HCT116 (cell line): ENCODE measurements at regions not wholly inside any gene's neighbourhood (a gene's known extent, or its start where the extent isn't known, plus 50 kb on each side); places are given as distances from the start of the nearest gene placed in this dataset.

Experiments
- ATAC-seq: fragments of 200-7000 bp; cut with Tn5 transposase; 2 replicates; pipeline ENCODE4 v1.9.1; 2020; ENCODE audit warnings: mild to moderate bottlenecking, moderate library complexity
- BruUV-seq: library from RNA; stranded (reverse); fragments of 400-500 nt; replicated peaks from 2 replicates; lab custom pipeline; 2021; lab: Mats Ljungman, UMichigan
- CTCF ChIA-PET: fragments of 300-600 bp; sonication (Branson Sonifier 250); formaldehyde crosslinking; loops from one replicate; lab custom pipeline; 2021; ENCODE audit warnings: antibody characterized with exemption; lab: Charles Lee
- POLR2A ChIA-PET: fragments of 300-600, 350-600 bp; sonication (Branson Sonifier 250); formaldehyde crosslinking; loops from one replicate; lab custom pipeline; 2021; ENCODE audit warnings: antibody characterized with exemption; lab: Charles Lee
- RAD21 ChIA-PET, 2 experiments: fragments of 300-600 bp; sonication (Branson Sonifier 250); formaldehyde crosslinking; loops; one replicate each; lab custom pipeline; 2023; ENCODE audit warnings: low total read pairs in 2 of 2; ENCODE audit not compliant: uncharacterized antibody in 2 of 2, unreplicated experiment in 2 of 2, low non-redundant PET in 1 of 2; lab: Charles Lee
- DNase-seq: peaks from one replicate; pipeline ENCODE4 v3.0.0-alpha.2; 2010; ENCODE audit warnings: low read depth, low spot score
- H2AFZ ChIP-seq: fragments of 200-600 bp; shearing (Covaris generic), sonication (generic); 2 replicates; pipeline ENCODE4 v1.6.1; 2017; ENCODE audit warnings: low read depth, mixed run types, mixed read lengths, antibody characterized with exemption, low read length; ENCODE audit not compliant: poor library complexity, severe bottlenecking
- H3K27ac ChIP-seq: 2 replicates; pipeline ENCODE4 v1.5.1; 2012; ENCODE audit warnings: low read depth, low read length
- H3K27me3 ChIP-seq: fragments of 200-600 bp; sonication (generic); 2 replicates; pipeline ENCODE4 v1.6.1; 2016; ENCODE audit warnings: mixed run types, low read length, mixed read lengths; ENCODE audit not compliant: insufficient read depth
- H3K36me3 ChIP-seq, 2 experiments: fragments of 200-500 bp in 1 of 2; fragments of 200-600 bp in 1 of 2; sonication (Bioruptor generic) in 1 of 2; sonication (generic) in 1 of 2; 2 replicates each; pipeline versions ENCODE4 v1.5.1 to v1.6.1; 2014 to 2016; ENCODE audit warnings: low read length in 2 of 2, inconsistent platforms in 1 of 2, mixed read lengths in 1 of 2, mixed run types in 1 of 2; ENCODE audit not compliant: insufficient read depth in 2 of 2, control insufficient read depth in 1 of 2
- H3K4me1 ChIP-seq, 2 experiments: fragments of 200-600 bp in 1 of 2; sonication (generic) in 1 of 2; 2 replicates each; pipeline versions ENCODE4 v1.5.1 to v1.6.1; 2012 to 2017; ENCODE audit warnings: low read length in 2 of 2, inconsistent platforms in 1 of 2, mild to moderate bottlenecking in 1 of 2, mixed read lengths in 1 of 2, mixed run types in 1 of 2, moderate library complexity in 1 of 2; ENCODE audit not compliant: insufficient read depth in 2 of 2, control insufficient read depth in 1 of 2
- H3K4me2 ChIP-seq: fragments of 200-600 bp; sonication (generic); 2 replicates; pipeline ENCODE4 v1.6.1; 2017; ENCODE audit warnings: mixed run types, low read length, mixed read lengths
- H3K4me3 ChIP-seq, 2 experiments: fragments of 200-600 bp in 1 of 2; sonication (generic) in 1 of 2; replicated peaks in 1 of 2; 2 replicates each; pipeline ENCODE4 v1.5.1; 2011 to 2016; ENCODE audit warnings: low read length in 2 of 2, control low read depth in 1 of 2, low read depth in 1 of 2, mild to moderate bottlenecking in 1 of 2, mixed read lengths in 1 of 2, mixed run types in 1 of 2
- H3K79me2 ChIP-seq: fragments of 200-600 bp; sonication (generic); 2 replicates; pipeline ENCODE4 v1.6.1; 2017; ENCODE audit warnings: mild to moderate bottlenecking, mixed run types, low read length, moderate library complexity, mixed read lengths; ENCODE audit not compliant: insufficient read depth
- H3K9ac ChIP-seq: fragments of 200-600 bp; sonication (generic); 2 replicates; pipeline ENCODE4 v1.6.1; 2016; ENCODE audit warnings: low read length, mixed read lengths
- H3K9me2 ChIP-seq: fragments of 200-600 bp; sonication (generic), shearing (Covaris generic); 2 replicates; pipeline ENCODE4 v1.6.1; 2017; ENCODE audit warnings: mixed run types, mild to moderate bottlenecking, moderate library complexity; ENCODE audit not compliant: insufficient read depth
- H3K9me3 ChIP-seq, 2 experiments: fragments of 200-500 bp in 1 of 2; fragments of 200-600 bp in 1 of 2; sonication (Bioruptor generic) in 1 of 2; sonication (generic) in 1 of 2; 2 replicates each; pipeline ENCODE4 v1.6.1; 2014 to 2017; ENCODE audit warnings: low read length in 2 of 2, mixed read lengths in 2 of 2, inconsistent platforms in 1 of 2, low read depth in 1 of 2, mild to moderate bottlenecking in 1 of 2, mixed run types in 1 of 2, moderate library complexity in 1 of 2; ENCODE audit not compliant: control insufficient read depth in 1 of 2, insufficient read depth in 1 of 2
- H4K20me1 ChIP-seq: fragments of 200-600 bp; sonication (generic), shearing (Covaris generic); 2 replicates; pipeline ENCODE4 v1.6.1; 2017; ENCODE audit warnings: mixed run types, mild to moderate bottlenecking, moderate library complexity; ENCODE audit not compliant: insufficient read depth
- ATF3 ChIP-seq: IDR thresholded peaks from 2 replicates; pipeline ENCODE4 v1.6.1; 2012
- CBX3 ChIP-seq: IDR thresholded peaks from 2 replicates; pipeline ENCODE4 v1.6.1; 2012; ENCODE audit warnings: low read depth
- CEBPB ChIP-seq: IDR thresholded peaks from 2 replicates; pipeline ENCODE4 v1.6.1; 2012; ENCODE audit warnings: low read depth
- ELF1 ChIP-seq: IDR thresholded peaks from 2 replicates; pipeline ENCODE4 v1.6.1; 2012; ENCODE audit warnings: low read depth, borderline replicate concordance
- EZH2phosphoT487 ChIP-seq: fragments of 200-600 bp; IDR thresholded peaks from 2 replicates; pipeline ENCODE4 v1.6.1; 2018; ENCODE audit warnings: antibody characterized with exemption, borderline replicate concordance
- FOSL1 ChIP-seq: IDR thresholded peaks from 2 replicates; pipeline ENCODE4 v1.6.1; 2012; ENCODE audit warnings: low read depth
- JUND ChIP-seq: IDR thresholded peaks from 2 replicates; pipeline ENCODE4 v1.6.1; 2012
- MAX ChIP-seq: IDR thresholded peaks from 2 replicates; pipeline ENCODE4 v1.6.1; 2012
- POLR2A ChIP-seq: IDR thresholded peaks from 2 replicates; pipeline ENCODE4 v1.7.0; 2011; ENCODE audit warnings: borderline replicate concordance; ENCODE audit not compliant: insufficient read depth, insufficient read length; ENCODE audit errors: extremely low read depth
- POLR2AphosphoS5 ChIP-seq: IDR thresholded peaks from 2 replicates; pipeline ENCODE4 v1.6.1; 2011; ENCODE audit warnings: mild to moderate bottlenecking, low read depth, low read length, moderate library complexity
- RAD21 ChIP-seq: IDR thresholded peaks from 2 replicates; pipeline ENCODE4 v1.6.1; 2012; ENCODE audit warnings: low read depth, mild to moderate bottlenecking
- SIN3A ChIP-seq: IDR thresholded peaks from 2 replicates; pipeline ENCODE4 v1.6.1; 2012; ENCODE audit warnings: low read depth
- SRF ChIP-seq: IDR thresholded peaks from 2 replicates; pipeline ENCODE4 v1.6.1; 2012; ENCODE audit warnings: low read depth
- TCF7L2 ChIP-seq: IDR thresholded peaks from 2 replicates; pipeline ENCODE4 v1.7.0; 2011; ENCODE audit warnings: borderline replicate concordance, inconsistent platforms; ENCODE audit not compliant: insufficient read depth, insufficient read length; ENCODE audit errors: extremely low read depth
- YY1 ChIP-seq: IDR thresholded peaks from 2 replicates; pipeline ENCODE4 v1.6.1; 2011; ENCODE audit warnings: low read length, low read depth, moderate library complexity, mild to moderate bottlenecking; ENCODE audit not compliant: insufficient replicate concordance; ENCODE audit errors: extremely low read depth
- ZFX ChIP-seq: fragments of 450-650 bp; IDR thresholded peaks from 2 replicates; pipeline ENCODE4 v1.6.1; 2017
- ZNF274 ChIP-seq: fragments of 200-500 bp; sonication (Bioruptor generic); IDR thresholded peaks from 2 replicates; pipeline ENCODE4 v1.6.1; 2014; ENCODE audit warnings: mild to moderate bottlenecking, low read depth, low read length, inconsistent platforms
- intact Hi-C: fragments of 100-400 bp; cut with micrococcal nuclease; formaldehyde crosslinking; loops from 2 replicates; pipeline ENCODE4 v1.10.0; 2022

GRCh38 chr13:54513254-54513653 lies 1484.6 kb downstream of the OLFM4 start:
- BruUV-seq, result no TSS peak

GRCh38 chr13:54536112-54536511 lies 1507.5 kb downstream of the OLFM4 start:
- DNase-seq (no peak), ATAC-seq (no peak)
- Histone ChIP-seq H3K9ac (no peak overlapping the region), H3K79me2 (no peaks in the 10 kb centered on the region), H3K27ac (no peak overlapping the region), H2AFZ (no peak overlapping the region), H3K9me3 (peaks cover 4 to 19% of the 10 kb centered on the region in 2 experiments; a peak in 3 of 4 replicates), H4K20me1 (no peaks in the 10 kb centered on the region), H3K36me3 (no peaks in the 10 kb centered on the region), H3K4me3 (no peak overlapping the region), H3K9me2 (no peaks in the 10 kb centered on the region), H3K4me1 (no peaks in the 10 kb centered on the region), H3K4me2 (no peak overlapping the region), H3K27me3 (no peaks in the 10 kb centered on the region)
- no TSS peak for BruUV-seq
- ChIA-PET RAD21 (no interaction called here), CTCF (no interaction called here), POLR2A (no interaction called here)
- TF ChIP-seq ZNF274 (no peak), TCF7L2 (no peak), RAD21 (no peak), CBX3 (no peak), SIN3A (no peak), SRF (no peak), ELF1 (no peak), ATF3 (no peak), ZFX (no peak), MAX (no peak)
- intact Hi-C loops, result no loop called here

More at GRCh38 chr13:54513254-54513653, 1484.6 kb downstream of the OLFM4 start:
- Histone ChIP-seq H4K20me1 (no peaks in the 10 kb centered on the region), H3K9ac (no peak overlapping the region), H3K36me3 (no peaks in the 10 kb centered on the region), H3K4me3 (no peak overlapping the region), H3K27me3 (no peaks in the 10 kb centered on the region), H3K9me3 (peaks cover 6 to 17% of the 10 kb centered on the region in 2 experiments; a peak in 3 of 4 replicates), H2AFZ (no peak overlapping the region), H3K79me2 (no peaks in the 10 kb centered on the region), H3K4me2 (no peak overlapping the region), H3K27ac (no peak overlapping the region), H3K9me2 (no peaks in the 10 kb centered on the region), H3K4me1 (no peaks in the 10 kb centered on the region)
- CTCF ChIA-PET, result no interaction called here
- RAD21 ChIA-PET, result no interaction called here
- TF ChIP-seq POLR2AphosphoS5 (no peak), ELF1 (no peak), MAX (no peak), FOSL1 (no peak), ZNF274 (no peak), SIN3A (no peak), POLR2A (no peak), YY1 (no peak), ZFX (no peak), SRF (no peak), ATF3 (no peak), EZH2phosphoT487 (no peak), JUND (no peak), CEBPB (no peak)
- intact Hi-C loops, result no loop called here
- ATAC-seq (no peak), DNase-seq (no peak)
- POLR2A ChIA-PET, result no interaction called here
